Endothelial cell of umbilical vein (primary cell): ENCODE measurements at regions not wholly inside any gene's neighbourhood (a gene's known extent, or its start where the extent isn't known, plus 50 kb on each side); places are given as distances from the start of the nearest gene placed in this dataset.

ENCODE experiments used
- BruUV-seq: library from RNA; stranded (reverse); fragments of 400-500 nt; replicated peaks from 2 replicates; lab custom pipeline; 2021; lab: Mats Ljungman, UMichigan
- CTCF ChIA-PET: fragments of 300-600, 350-600 bp; sonication (Branson Sonifier 250); formaldehyde crosslinking; loops from one replicate; lab custom pipeline; 2021; ENCODE audit warnings: antibody characterized with exemption, inconsistent platforms; lab: Charles Lee
- POLR2A ChIA-PET: fragments of 300-600, 350-600 bp; sonication (Branson Sonifier 250); formaldehyde crosslinking; loops from one replicate; lab custom pipeline; 2021; ENCODE audit warnings: antibody characterized with exemption, inconsistent platforms; lab: Charles Lee
- DNase-seq: peaks from one replicate; pipeline ENCODE4 v3.0.0-alpha.2; 2011; ENCODE audit warnings: low read depth, low spot score
- FAIRE-seq: peaks from 2 replicates; lab custom pipeline; 2011; peaks lifted over from hg19 to GRCh38; lab: Jason Lieb, UNC
- H2AFZ ChIP-seq: 2 replicates; pipeline ENCODE4 v1.6.0; 2012; ENCODE audit warnings: low read depth, low read length, control low read depth, inconsistent platforms
- H3K27ac ChIP-seq: 2 replicates; pipeline ENCODE4 v1.5.1; 2011; ENCODE audit warnings: low read depth, mild to moderate bottlenecking, control low read depth, low read length, moderate library complexity; ENCODE audit not compliant: insufficient read depth
- H3K27me3 ChIP-seq, 2 experiments: 2 replicates each; pipeline versions ENCODE4 v1.6.0 to v1.6.1; 2011; ENCODE audit warnings: low read length in 2 of 2, mixed read lengths in 1 of 2; ENCODE audit not compliant: control insufficient read depth in 2 of 2, insufficient read depth in 2 of 2
- H3K36me3 ChIP-seq, 2 experiments: 2 replicates in 1 of 2; 3 replicates in 1 of 2; pipeline ENCODE4 v1.5.1; 2011; ENCODE audit warnings: low read length in 2 of 2, mild to moderate bottlenecking in 1 of 2, moderate library complexity in 1 of 2; ENCODE audit not compliant: control insufficient read depth in 2 of 2, insufficient read depth in 2 of 2; ENCODE audit errors: extremely low read depth in 1 of 2
- H3K4me1 ChIP-seq: 3 replicates; pipeline ENCODE4 v1.5.1; 2011; ENCODE audit warnings: mild to moderate bottlenecking, low read length; ENCODE audit not compliant: control insufficient read depth, insufficient read depth; ENCODE audit errors: extremely low read depth
- H3K4me2 ChIP-seq: 2 replicates; pipeline ENCODE4 v1.6.1; 2011; ENCODE audit warnings: low read length, control low read depth, mixed read lengths; ENCODE audit not compliant: insufficient read depth
- H3K4me3 ChIP-seq, 3 experiments: fragments of 200-600 bp in 1 of 3; sonication (generic), shearing (Covaris generic) in 1 of 3; replicated peaks in 1 of 3; 2 replicates each; pipeline ENCODE4 v1.5.1; 2011 to 2016; ENCODE audit warnings: control low read depth in 3 of 3, low read length in 3 of 3, mild to moderate bottlenecking in 2 of 3, inconsistent platforms in 1 of 3, low read depth in 1 of 3, moderate library complexity in 1 of 3; ENCODE audit not compliant: insufficient read depth in 1 of 3
- H3K79me2 ChIP-seq: 2 replicates; pipeline ENCODE4 v1.6.0; 2012; ENCODE audit warnings: low read length, inconsistent platforms; ENCODE audit not compliant: control insufficient read depth, insufficient read depth
- H3K9ac ChIP-seq: replicated peaks from 2 replicates; pipeline ENCODE3; 2011; ENCODE audit warnings: low read length, control low read depth; ENCODE audit not compliant: insufficient read depth; ENCODE audit errors: extremely low read depth
- H3K9me1 ChIP-seq: replicated peaks from 3 replicates; pipeline ENCODE4 v1.6.0; 2011; ENCODE audit warnings: mild to moderate bottlenecking, low read length; ENCODE audit not compliant: control insufficient read depth, insufficient read depth; ENCODE audit errors: extremely low read depth
- H3K9me3 ChIP-seq: replicated peaks from 2 replicates; pipeline ENCODE4 v1.5.1; 2012; ENCODE audit warnings: low read length, inconsistent platforms; ENCODE audit not compliant: control insufficient read depth, insufficient read depth
- H4K20me1 ChIP-seq: replicated peaks from 2 replicates; pipeline ENCODE3; 2011; ENCODE audit warnings: mild to moderate bottlenecking, low read length; ENCODE audit not compliant: control insufficient read depth, insufficient read depth; ENCODE audit errors: extremely low read depth
- FOS ChIP-seq: IDR thresholded peaks from 2 replicates; pipeline ENCODE4 v1.6.1; 2011; ENCODE audit warnings: mild to moderate bottlenecking, low read length, moderate library complexity, borderline replicate concordance; ENCODE audit not compliant: insufficient read depth
- GATA2 ChIP-seq: IDR thresholded peaks from 2 replicates; pipeline ENCODE4 v1.7.0; 2011; ENCODE audit warnings: low read depth, mild to moderate bottlenecking, moderate library complexity, mixed read lengths, low read length; ENCODE audit not compliant: insufficient read length, insufficient read depth
- MYC ChIP-seq: IDR thresholded peaks from one replicate; pipeline ENCODE4 v1.6.1; 2011; ENCODE audit warnings: mild to moderate bottlenecking, low read depth, low read length
- POLR2A ChIP-seq: IDR thresholded peaks from 2 replicates; pipeline ENCODE4 v1.6.1; 2012; ENCODE audit warnings: low read depth, mild to moderate bottlenecking, control low read depth, low read length
- POLR2AphosphoS5 ChIP-seq: IDR thresholded peaks from 2 replicates; pipeline ENCODE4 v1.6.1; 2012; ENCODE audit warnings: low read depth, mild to moderate bottlenecking, control low read depth, low read length, moderate library complexity; ENCODE audit not compliant: insufficient read depth
- dilution Hi-C: fragments of 300-500 bp; cut with MboI; formaldehyde crosslinking; loops from one replicate; pipeline ENCODE4 v1.15.0; 2019; ENCODE audit warnings: low sequenced_read_pairs; ENCODE audit not compliant: extremely low pct_ligation_motif_present
- intact Hi-C: fragments of 100-400 bp; cut with micrococcal nuclease; formaldehyde crosslinking; loops from one replicate; pipeline ENCODE4 v1.10.0; 2022
- TF ChIP-seq, protein P1 (sequence below): IDR thresholded peaks from 2 replicates; pipeline ENCODE4 v1.6.1; 2011; ENCODE audit not compliant: insufficient read depth, insufficient read length
- TF ChIP-seq, protein P2 (sequence below), 2 donors: IDR thresholded peaks; 1 replicate in 1 of 2; 2 replicates in 1 of 2; pipeline ENCODE4 v1.5.1; 2011; ENCODE audit warnings: low read length in 2 of 2, mild to moderate bottlenecking in 2 of 2, moderate library complexity in 2 of 2, control low read depth in 1 of 2, inconsistent platforms in 1 of 2, low read depth in 1 of 2; ENCODE audit not compliant: insufficient read depth in 1 of 2; ENCODE audit errors: extremely low read depth in 1 of 2

DNA sequence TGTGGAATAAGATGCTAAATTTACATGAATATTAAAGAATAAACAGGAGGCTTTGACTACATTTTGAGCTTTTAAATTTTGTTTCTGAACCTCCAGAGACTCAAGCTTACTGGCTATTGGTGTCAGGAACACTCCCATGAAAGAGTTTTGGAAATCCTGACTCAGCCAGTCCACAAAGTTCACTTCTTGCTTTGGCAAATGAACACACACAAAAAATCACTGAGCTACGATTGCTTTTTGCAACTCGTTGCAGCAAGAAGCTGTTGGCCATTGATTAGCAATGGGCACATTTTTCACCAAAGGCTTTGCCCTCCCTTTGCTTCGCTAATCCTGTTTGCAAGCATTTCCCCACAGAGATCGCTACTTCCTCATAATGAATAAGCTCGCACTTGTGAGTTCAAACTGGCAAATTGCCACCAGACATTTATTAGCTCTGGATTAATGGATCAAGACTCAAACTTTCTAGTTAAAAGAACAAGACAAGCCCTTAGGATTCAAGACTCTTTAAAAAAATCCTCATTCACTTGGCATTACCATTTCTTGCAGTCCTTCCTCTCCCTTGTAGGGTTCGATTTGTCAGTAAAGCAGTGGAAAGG lies 343.2 kb upstream of the ONECUT1 start:
- Histone ChIP-seq H3K27ac (no peak overlapping the region), H3K9ac (no peak overlapping the region), H4K20me1 (no peaks in the 10 kb centered on the region), H3K4me2 (no peak overlapping the region), H3K4me3 (no peak overlapping the region), H2AFZ (no peak overlapping the region), H3K9me3 (peaks cover 4% of the 10 kb centered on the region), H3K9me1 (no peaks in the 10 kb centered on the region), H3K36me3 (no peaks in the 10 kb centered on the region), H3K79me2 (no peaks in the 10 kb centered on the region), H3K4me1 (no peaks in the 10 kb centered on the region), H3K27me3 (no peaks in the 10 kb centered on the region)
- TF ChIP-seq GATA2, result no peak
- TF ChIP-seq, protein P1, sequence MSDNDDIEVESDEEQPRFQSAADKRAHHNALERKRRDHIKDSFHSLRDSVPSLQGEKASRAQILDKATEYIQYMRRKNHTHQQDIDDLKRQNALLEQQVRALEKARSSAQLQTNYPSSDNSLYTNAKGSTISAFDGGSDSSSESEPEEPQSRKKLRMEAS, result no peak
- TF ChIP-seq MYC, result no peak
- no peak for TF ChIP-seq POLR2AphosphoS5
- TF ChIP-seq POLR2A, result no peak
- no peak for TF ChIP-seq FOS
- TF ChIP-seq, protein P2, sequence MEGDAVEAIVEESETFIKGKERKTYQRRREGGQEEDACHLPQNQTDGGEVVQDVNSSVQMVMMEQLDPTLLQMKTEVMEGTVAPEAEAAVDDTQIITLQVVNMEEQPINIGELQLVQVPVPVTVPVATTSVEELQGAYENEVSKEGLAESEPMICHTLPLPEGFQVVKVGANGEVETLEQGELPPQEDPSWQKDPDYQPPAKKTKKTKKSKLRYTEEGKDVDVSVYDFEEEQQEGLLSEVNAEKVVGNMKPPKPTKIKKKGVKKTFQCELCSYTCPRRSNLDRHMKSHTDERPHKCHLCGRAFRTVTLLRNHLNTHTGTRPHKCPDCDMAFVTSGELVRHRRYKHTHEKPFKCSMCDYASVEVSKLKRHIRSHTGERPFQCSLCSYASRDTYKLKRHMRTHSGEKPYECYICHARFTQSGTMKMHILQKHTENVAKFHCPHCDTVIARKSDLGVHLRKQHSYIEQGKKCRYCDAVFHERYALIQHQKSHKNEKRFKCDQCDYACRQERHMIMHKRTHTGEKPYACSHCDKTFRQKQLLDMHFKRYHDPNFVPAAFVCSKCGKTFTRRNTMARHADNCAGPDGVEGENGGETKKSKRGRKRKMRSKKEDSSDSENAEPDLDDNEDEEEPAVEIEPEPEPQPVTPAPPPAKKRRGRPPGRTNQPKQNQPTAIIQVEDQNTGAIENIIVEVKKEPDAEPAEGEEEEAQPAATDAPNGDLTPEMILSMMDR (IDR thresholded peaks at IDR 0.05; ENCODE audit: extremely low read depth in 1 of 2, insufficient read depth in 1 of 2, low read depth in 1 of 2, low read length in 2 of 2), result no peak
- no TSS peak for BruUV-seq
- intact Hi-C loops (no loop called here), dilution Hi-C loops (no loop called here)
- POLR2A ChIA-PET, result no interaction called here
- DNase-seq (no peak), FAIRE-seq (no peak)
- CTCF ChIA-PET, result interaction anchor here (1.1 kb wide), 1 partner anchor 18 kb away, joined by 3 read pairs; no protein-coding TSS in a partner anchor
